HG03342 (cell line): ENCODE measurements at regions not wholly inside any gene's neighbourhood (a gene's known extent, or its start where the extent isn't known, plus 50 kb on each side); places are given as distances from the start of the nearest gene placed in this dataset.

ENCODE experiments used
- ATAC-seq: cut with Tn5 transposase; IDR thresholded peaks from one replicate; pipeline ENCODE4 v1.9.1; 2021; ENCODE audit warnings: mild to moderate bottlenecking, moderate library complexity; ENCODE audit not compliant: unreplicated experiment

- no peak for ATAC-seq
These were observed 62.0 kb upstream of the PCDH20 start for GRCh38 chr13:61477619-61478018.

- ATAC-seq = no peak
These were observed 55.1 kb upstream of the PCDH20 start for GRCh38 chr13:61470786-61471185.

GRCh38 chr13:61466280-61466679 lies 50.6 kb upstream of the PCDH20 start:
- ATAC-seq = no peak
